ENCODE measurements at regions not wholly inside any gene's neighbourhood (a gene's known extent, or its start where the extent isn't known, plus 50 kb on each side); places are given as distances from the start of the nearest gene placed in this dataset.

GRCh38 chr7:116083796-116084195, 53.2 kb upstream of the TFEC start:
- no peak for TF ChIP-seq ZNF274 (IDR thresholded peaks at IDR 0.05; ENCODE audit: low read depth, low read length)
- no peak for TF ChIP-seq SUZ12 (IDR thresholded peaks at IDR 0.05; ENCODE audit: extremely low read depth, insufficient read depth, insufficient read length)
- TF ChIP-seq YY1 (IDR thresholded peaks at IDR 0.05; ENCODE audit: insufficient read depth, insufficient read length): no peak
- Histone ChIP-seq H3K4me3 (ENCODE audit: insufficient read length, low read depth) (no peak overlapping the region), H3K9me3 (ENCODE audit: insufficient read depth, low read length) (no peaks in the 10 kb centered on the region), H3K27me3 (ENCODE audit: insufficient read depth, insufficient read length) (no peaks in the 10 kb centered on the region), H3K36me3 (ENCODE audit: insufficient read depth, insufficient read length, low read length) (no peaks in the 10 kb centered on the region), H3K9ac (ENCODE audit: insufficient read length, low read depth) (no peak overlapping the region), H3K4me1 (ENCODE audit: insufficient read depth, insufficient read length) (no peaks in the 10 kb centered on the region)
- DNase-seq (ENCODE audit: low read depth, low spot score): no peak

- no peaks in the 10 kb centered on the region for H3K4me1 ChIP-seq (ENCODE audit: insufficient read depth, insufficient read length)
- no peaks in the 10 kb centered on the region for H3K27me3 ChIP-seq (ENCODE audit: insufficient read depth, insufficient read length)
- TF ChIP-seq SUZ12 (IDR thresholded peaks at IDR 0.05; ENCODE audit: extremely low read depth, insufficient read depth, insufficient read length): no peak
- TF ChIP-seq YY1 (IDR thresholded peaks at IDR 0.05; ENCODE audit: insufficient read depth, insufficient read length): no peak
- TF ChIP-seq ZNF274 (IDR thresholded peaks at IDR 0.05; ENCODE audit: low read depth, low read length): no peak
These were observed 56.0 kb upstream of the TFEC start for GRCh38 chr7:116086547-116087045.

GRCh38 chr7:116087291-116087690, 56.7 kb upstream of the TFEC start:
- no peaks in the 10 kb centered on the region for H3K27me3 ChIP-seq (ENCODE audit: insufficient read depth, insufficient read length)
- H3K4me3 ChIP-seq (ENCODE audit: insufficient read length, low read depth): no peak overlapping the region
- TF ChIP-seq SUZ12 (IDR thresholded peaks at IDR 0.05; ENCODE audit: extremely low read depth, insufficient read depth, insufficient read length) (no peak), YY1 (IDR thresholded peaks at IDR 0.05; ENCODE audit: insufficient read depth, insufficient read length) (no peak), ZNF274 (IDR thresholded peaks at IDR 0.05; ENCODE audit: low read depth, low read length) (no peak)
- H3K9ac ChIP-seq (ENCODE audit: insufficient read length, low read depth): no peak overlapping the region
- H3K9me3 ChIP-seq (ENCODE audit: insufficient read depth, low read length): no peaks in the 10 kb centered on the region
- no peaks in the 10 kb centered on the region for H3K4me1 ChIP-seq (ENCODE audit: insufficient read depth, insufficient read length)
- H3K36me3 ChIP-seq (ENCODE audit: insufficient read depth, insufficient read length, low read length): no peaks in the 10 kb centered on the region
- DNase-seq (ENCODE audit: low read depth, low spot score): no peak

More at GRCh38 chr7:116086547-116087045, 56.0 kb upstream of the TFEC start:
- Histone ChIP-seq H3K9me3 (ENCODE audit: insufficient read depth, low read length) (no peaks in the 10 kb centered on the region), H3K36me3 (ENCODE audit: insufficient read depth, insufficient read length, low read length) (no peaks in the 10 kb centered on the region), H3K9ac (ENCODE audit: insufficient read length, low read depth) (no peak overlapping the region), H3K4me3 (ENCODE audit: insufficient read length, low read depth) (no peak overlapping the region)
- no peak for DNase-seq (ENCODE audit: low read depth, low spot score)

GRCh38 chr7:116087984-116088383, 57.4 kb upstream of the TFEC start:
- TF ChIP-seq SUZ12 (IDR thresholded peaks at IDR 0.05; ENCODE audit: extremely low read depth, insufficient read depth, insufficient read length): no peak
- no peak for TF ChIP-seq ZNF274 (IDR thresholded peaks at IDR 0.05; ENCODE audit: low read depth, low read length)
- TF ChIP-seq YY1 (IDR thresholded peaks at IDR 0.05; ENCODE audit: insufficient read depth, insufficient read length): no peak

GRCh38 chr7:116089293-116089692, 58.7 kb upstream of the TFEC start:
- DNase-seq (ENCODE audit: low read depth, low spot score): no peak
- TF ChIP-seq SUZ12 (IDR thresholded peaks at IDR 0.05; ENCODE audit: extremely low read depth, insufficient read depth, insufficient read length) (no peak), YY1 (IDR thresholded peaks at IDR 0.05; ENCODE audit: insufficient read depth, insufficient read length) (no peak), ZNF274 (IDR thresholded peaks at IDR 0.05; ENCODE audit: low read depth, low read length) (no peak)
- no peaks in the 10 kb centered on the region for H3K9me3 ChIP-seq (ENCODE audit: insufficient read depth, low read length)
- no peak overlapping the region for H3K4me3 ChIP-seq (ENCODE audit: insufficient read length, low read depth)
- H3K4me1 ChIP-seq (ENCODE audit: insufficient read depth, insufficient read length): no peaks in the 10 kb centered on the region
- H3K27me3 ChIP-seq (ENCODE audit: insufficient read depth, insufficient read length): no peaks in the 10 kb centered on the region
- no peak overlapping the region for H3K9ac ChIP-seq (ENCODE audit: insufficient read length, low read depth)
- no peaks in the 10 kb centered on the region for H3K36me3 ChIP-seq (ENCODE audit: insufficient read depth, insufficient read length, low read length)

More at GRCh38 chr7:116087984-116088383, 57.4 kb upstream of the TFEC start:
- Histone ChIP-seq H3K27me3 (ENCODE audit: insufficient read depth, insufficient read length) (no peaks in the 10 kb centered on the region), H3K4me3 (ENCODE audit: insufficient read length, low read depth) (no peak overlapping the region), H3K9me3 (ENCODE audit: insufficient read depth, low read length) (no peaks in the 10 kb centered on the region), H3K9ac (ENCODE audit: insufficient read length, low read depth) (no peak overlapping the region), H3K36me3 (ENCODE audit: insufficient read depth, insufficient read length, low read length) (no peaks in the 10 kb centered on the region), H3K4me1 (ENCODE audit: insufficient read depth, insufficient read length) (no peaks in the 10 kb centered on the region)
- no peak for DNase-seq (ENCODE audit: low read depth, low spot score)

GRCh38 chr7:116093516-116094301, 63.1 kb upstream of the TFEC start:
- Histone ChIP-seq H3K9me3 (ENCODE audit: insufficient read depth, low read length) (no peaks in the 10 kb centered on the region), H3K4me1 (ENCODE audit: insufficient read depth, insufficient read length) (no peaks in the 10 kb centered on the region), H3K36me3 (ENCODE audit: insufficient read depth, insufficient read length, low read length) (no peaks in the 10 kb centered on the region), H3K4me3 (ENCODE audit: insufficient read length, low read depth) (no peak overlapping the region), H3K27me3 (ENCODE audit: insufficient read depth, insufficient read length) (no peaks in the 10 kb centered on the region), H3K9ac (ENCODE audit: insufficient read length, low read depth) (no peak overlapping the region)
- TF ChIP-seq ZNF274 (IDR thresholded peaks at IDR 0.05; ENCODE audit: low read depth, low read length) (no peak), SUZ12 (IDR thresholded peaks at IDR 0.05; ENCODE audit: extremely low read depth, insufficient read depth, insufficient read length) (no peak), YY1 (IDR thresholded peaks at IDR 0.05; ENCODE audit: insufficient read depth, insufficient read length) (no peak)
- DNase-seq (ENCODE audit: low read depth, low spot score): no peak

- no peaks in the 10 kb centered on the region for H3K36me3 ChIP-seq (ENCODE audit: insufficient read depth, insufficient read length, low read length)
- no peak overlapping the region for H3K4me3 ChIP-seq (ENCODE audit: insufficient read length, low read depth)
- TF ChIP-seq SUZ12 (IDR thresholded peaks at IDR 0.05; ENCODE audit: extremely low read depth, insufficient read depth, insufficient read length) (no peak), ZNF274 (IDR thresholded peaks at IDR 0.05; ENCODE audit: low read depth, low read length) (no peak), YY1 (IDR thresholded peaks at IDR 0.05; ENCODE audit: insufficient read depth, insufficient read length) (no peak)
- no peaks in the 10 kb centered on the region for H3K27me3 ChIP-seq (ENCODE audit: insufficient read depth, insufficient read length)
- no peaks in the 10 kb centered on the region for H3K4me1 ChIP-seq (ENCODE audit: insufficient read depth, insufficient read length)
- no peak overlapping the region for H3K9ac ChIP-seq (ENCODE audit: insufficient read length, low read depth)
- no peaks in the 10 kb centered on the region for H3K9me3 ChIP-seq (ENCODE audit: insufficient read depth, low read length)
- DNase-seq (ENCODE audit: low read depth, low spot score): no peak
These were observed 64.8 kb upstream of the TFEC start for GRCh38 chr7:116095396-116095795.

Measured in NT2/D1 (cell line).